Endodermal cell (in vitro differentiated cells): ENCODE measurements at regions not wholly inside any gene's neighbourhood (a gene's known extent, or its start where the extent isn't known, plus 50 kb on each side); places are given as distances from the start of the nearest gene placed in this dataset.
"Not testable (repeated sequence)": the region's sequence is repeated elsewhere in the genome, so short reads cannot be mapped to it uniquely, and the experiment has no call there.

Experiments
- DNase-seq: peaks from one replicate; pipeline ENCODE4 v3.0.0-alpha.2; 2017
- H3K27ac ChIP-seq: 2 replicates; pipeline ENCODE4 v1.5.1; 2013; ENCODE audit warnings: mild to moderate bottlenecking, low read depth, low read length, moderate library complexity
- H3K27me3 ChIP-seq: 2 replicates; pipeline ENCODE4 v1.6.1; 2013; ENCODE audit warnings: mild to moderate bottlenecking, low read length, moderate library complexity; ENCODE audit not compliant: insufficient read depth, control insufficient read depth, poor library complexity, severe bottlenecking
- H3K36me3 ChIP-seq: 2 replicates; pipeline ENCODE4 v1.7.0; 2013; ENCODE audit warnings: mild to moderate bottlenecking, low read length, moderate library complexity; ENCODE audit not compliant: control insufficient read depth, insufficient read depth
- H3K4me1 ChIP-seq: one replicate; pipeline ENCODE4 v1.7.0; 2013; ENCODE audit warnings: low read length; ENCODE audit not compliant: control insufficient read depth, insufficient read depth
- H3K4me3 ChIP-seq: 2 replicates; pipeline ENCODE4 v1.5.1; 2013; ENCODE audit warnings: mild to moderate bottlenecking, low read length, moderate library complexity
- H3K9ac ChIP-seq: 2 replicates; pipeline ENCODE4 v1.6.1; 2013; ENCODE audit warnings: mild to moderate bottlenecking, low read length, moderate library complexity; ENCODE audit not compliant: poor library complexity, severe bottlenecking; ENCODE audit errors: extremely low read depth
- H3K9me3 ChIP-seq: 2 replicates; pipeline ENCODE4 v1.6.1; 2013; ENCODE audit warnings: mild to moderate bottlenecking, low read length, moderate library complexity; ENCODE audit not compliant: control insufficient read depth
- H3K27ac Mint-ChIP-seq: 2 replicates; pipeline ENCODE4 v1.8.0; 2020; ENCODE audit warnings: mixed read lengths
- H3K27me3 Mint-ChIP-seq: 2 replicates; pipeline ENCODE4 v1.8.0; 2021; ENCODE audit warnings: mild to moderate bottlenecking, mixed read lengths; ENCODE audit not compliant: insufficient read depth
- H3K36me3 Mint-ChIP-seq: 2 replicates; pipeline ENCODE4 v1.8.0; 2020; ENCODE audit warnings: low read depth, mixed read lengths
- H3K4me1 Mint-ChIP-seq: 2 replicates; pipeline ENCODE4 v1.8.0; 2020; ENCODE audit warnings: mixed read lengths
- H3K4me3 Mint-ChIP-seq: 2 replicates; pipeline ENCODE4 v1.8.0; 2020; ENCODE audit warnings: mild to moderate bottlenecking, moderate library complexity, mixed read lengths
- H3K9me3 Mint-ChIP-seq: 2 replicates; pipeline ENCODE4 v1.8.0; 2020; ENCODE audit warnings: mild to moderate bottlenecking, mixed read lengths
- WGBS, 2 experiments: methylation state at CpG; one replicate each; pipeline versions ENCODE4 v1.1.5 to v1.1.7; 2013; ENCODE audit warnings: missing lambda C conversion rate in 2 of 2, mixed read lengths in 1 of 2; ENCODE audit not compliant: insufficient coverage in 1 of 2, insufficient read length in 1 of 2; 5-methylcytosine and 5-hydroxymethylcytosine counted together
- TF ChIP-seq, protein P1 (sequence below): fragments of 200-600 bp; sonication (generic); conservative IDR thresholded peaks from 2 replicates; pipeline ENCODE4 v1.5.0; 2021; ENCODE audit warnings: antibody characterized with exemption, mild to moderate bottlenecking

DNA sequence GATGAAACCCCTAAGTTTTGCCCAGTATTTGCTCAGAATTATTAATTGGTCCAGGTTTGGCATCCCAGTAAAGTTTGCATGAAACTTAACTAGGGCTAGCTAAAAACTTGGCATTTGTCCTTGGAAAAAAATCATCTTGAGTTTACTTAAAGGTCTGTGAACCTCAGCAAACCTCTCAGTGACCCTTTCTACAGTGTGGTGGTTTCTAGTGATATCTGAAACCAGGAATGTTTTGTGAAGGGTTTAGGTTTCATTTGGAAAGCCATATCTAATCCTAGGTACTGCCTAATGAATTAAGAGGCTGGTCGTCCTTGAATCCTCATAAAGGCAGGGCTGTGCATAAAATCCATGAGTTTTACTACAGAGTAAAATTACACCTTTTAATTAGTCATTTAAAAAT, 218.5 kb upstream of the ANKRD50 start:
- DNase-seq: no peak
- Histone ChIP-seq H3K27ac (no peak overlapping the region), H3K9ac (no peak overlapping the region), H3K27me3 (no peaks in the 10 kb centered on the region), H3K36me3 (no peaks in the 10 kb centered on the region), H3K4me1 (peaks cover 15% of the 10 kb centered on the region), H3K9me3 (no peaks in the 10 kb centered on the region), H3K4me3 (no peak overlapping the region)
- Mint-ChIP-seq H3K4me1 (peaks cover 12% of the 10 kb centered on the region), H3K36me3 (no peaks in the 10 kb centered on the region), H3K4me3 (no peak overlapping the region), H3K9me3 (no peaks in the 10 kb centered on the region), H3K27me3 (no peaks in the 10 kb centered on the region), H3K27ac (no peak overlapping the region)
- WGBS, 2 experiments: 93% methylated on average over 1 of the region's 1 CpG; no CpG with 5 or more reads in 1 of the 2 experiments
- TF ChIP-seq, protein P1, sequence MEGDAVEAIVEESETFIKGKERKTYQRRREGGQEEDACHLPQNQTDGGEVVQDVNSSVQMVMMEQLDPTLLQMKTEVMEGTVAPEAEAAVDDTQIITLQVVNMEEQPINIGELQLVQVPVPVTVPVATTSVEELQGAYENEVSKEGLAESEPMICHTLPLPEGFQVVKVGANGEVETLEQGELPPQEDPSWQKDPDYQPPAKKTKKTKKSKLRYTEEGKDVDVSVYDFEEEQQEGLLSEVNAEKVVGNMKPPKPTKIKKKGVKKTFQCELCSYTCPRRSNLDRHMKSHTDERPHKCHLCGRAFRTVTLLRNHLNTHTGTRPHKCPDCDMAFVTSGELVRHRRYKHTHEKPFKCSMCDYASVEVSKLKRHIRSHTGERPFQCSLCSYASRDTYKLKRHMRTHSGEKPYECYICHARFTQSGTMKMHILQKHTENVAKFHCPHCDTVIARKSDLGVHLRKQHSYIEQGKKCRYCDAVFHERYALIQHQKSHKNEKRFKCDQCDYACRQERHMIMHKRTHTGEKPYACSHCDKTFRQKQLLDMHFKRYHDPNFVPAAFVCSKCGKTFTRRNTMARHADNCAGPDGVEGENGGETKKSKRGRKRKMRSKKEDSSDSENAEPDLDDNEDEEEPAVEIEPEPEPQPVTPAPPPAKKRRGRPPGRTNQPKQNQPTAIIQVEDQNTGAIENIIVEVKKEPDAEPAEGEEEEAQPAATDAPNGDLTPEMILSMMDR: no peak

DNA sequence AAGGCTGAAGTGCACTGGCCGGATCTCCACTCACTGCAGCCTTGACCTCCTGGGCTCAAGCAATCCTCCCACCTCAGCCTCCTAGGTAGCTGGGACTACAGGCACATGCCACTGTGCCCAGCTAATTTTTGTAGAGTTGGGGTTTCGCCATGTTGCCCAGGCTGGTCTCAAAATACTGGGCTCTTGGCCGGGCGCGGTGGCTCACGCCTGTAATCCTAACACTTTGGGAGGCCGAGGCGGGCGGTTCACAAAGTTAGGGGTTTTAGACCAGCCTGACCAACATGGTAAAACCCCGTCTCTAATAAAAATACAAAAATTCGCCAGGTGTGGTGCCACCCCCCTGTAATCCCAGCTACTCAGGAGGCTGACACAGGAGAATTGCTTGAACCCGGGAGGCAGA, 210.2 kb upstream of the ANKRD50 start:
- not testable (repeated sequence) for H3K4me1 ChIP-seq, H3K9me3 ChIP-seq, H3K9ac ChIP-seq, H3K27me3 Mint-ChIP-seq, H3K27ac Mint-ChIP-seq, H3K4me1 Mint-ChIP-seq, H3K4me3 ChIP-seq, DNase-seq, H3K36me3 ChIP-seq, H3K27me3 ChIP-seq, H3K36me3 Mint-ChIP-seq, H3K4me3 Mint-ChIP-seq, H3K27ac ChIP-seq, H3K9me3 Mint-ChIP-seq
- WGBS, 2 experiments: 98% methylated on average over 8 to 12 of the region's 12 CpGs

DNA sequence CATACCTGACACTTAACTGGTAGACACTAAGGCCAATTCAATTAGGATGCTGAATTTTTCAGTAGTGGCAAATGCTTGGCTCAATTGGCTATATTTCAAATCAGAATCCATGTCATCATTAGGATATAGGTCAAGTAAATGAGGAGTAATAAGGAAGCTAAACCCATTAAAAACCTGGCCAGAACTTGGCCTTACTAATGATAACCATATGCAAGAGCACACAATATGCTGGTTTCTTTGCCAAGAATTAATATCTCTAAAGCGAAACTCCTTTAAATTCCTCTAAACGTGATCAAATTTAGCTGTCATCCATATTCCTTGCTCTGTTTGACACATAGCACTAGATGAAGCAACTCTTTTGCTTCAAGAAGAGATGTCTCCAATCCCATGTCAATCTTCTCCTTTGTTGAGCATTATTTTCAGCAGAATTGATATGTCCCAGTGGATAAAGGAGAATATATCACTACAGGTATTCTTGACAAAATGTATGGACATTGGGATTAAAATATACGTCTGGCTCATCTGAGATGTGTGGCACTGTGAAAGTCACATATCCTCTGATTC, 206.1 kb upstream of the ANKRD50 start:
- H3K27me3 ChIP-seq: no peaks in the 10 kb centered on the region
- H3K27ac Mint-ChIP-seq: no peak overlapping the region

More for the DNA sequence above, 206.1 kb upstream of the ANKRD50 start:
- TF ChIP-seq, protein P1: no peak
- Mint-ChIP-seq H3K36me3 (no peaks in the 10 kb centered on the region), H3K9me3 (no peaks in the 10 kb centered on the region), H3K4me1 (no peaks in the 10 kb centered on the region), H3K4me3 (no peak overlapping the region), H3K27me3 (no peaks in the 10 kb centered on the region)
- 93 to 96% methylated on average over 3 of the region's 3 CpGs for WGBS, 2 experiments
- Histone ChIP-seq H3K9ac (no peak overlapping the region), H3K36me3 (no peaks in the 10 kb centered on the region), H3K9me3 (peaks cover 2% of the 10 kb centered on the region), H3K4me3 (no peak overlapping the region), H3K27ac (no peak overlapping the region), H3K4me1 (no peaks in the 10 kb centered on the region)
- DNase-seq: no peak
